Heart right ventricle (tissue), 16 donors: ENCODE measurements at regions not wholly inside any gene's neighbourhood (a gene's known extent, or its start where the extent isn't known, plus 50 kb on each side); places are given as distances from the start of the nearest gene placed in this dataset.

Source experiments
- ATAC-seq, 8 donors: fragments of 200-7000 bp; cut with Tn5 transposase; one replicate each; pipeline ENCODE4 v1.9.1; 2020; ENCODE audit warnings: mild to moderate bottlenecking in 8 of 8, moderate library complexity in 8 of 8, moderate number of reproducible peaks in 1 of 8
- DNase-seq, 2 donors: peaks; one replicate each; pipeline ENCODE4 v3.0.0-alpha.2; 2020
- H3K27ac ChIP-seq, 10 donors: fragments of 200-600 bp; sonication (generic) in 2 of 10; one replicate each; pipeline versions ENCODE4 v1.5.0 to v1.8.0; 2020 to 2022; ENCODE audit warnings: mild to moderate bottlenecking in 3 of 10
- H3K27me3 ChIP-seq, 7 donors: fragments of 200-600 bp; one replicate each; pipeline ENCODE4 v1.8.0; 2021 to 2022; ENCODE audit warnings: mild to moderate bottlenecking in 2 of 7
- H3K36me3 ChIP-seq, 9 donors: fragments of 200-600 bp; sonication (generic) in 1 of 9; one replicate each; pipeline versions ENCODE4 v1.5.0 to v1.8.0; 2020 to 2022; ENCODE audit warnings: mild to moderate bottlenecking in 2 of 9
- H3K4me1 ChIP-seq, 9 donors: fragments of 200-600 bp; sonication (generic) in 1 of 9; one replicate each; pipeline versions ENCODE4 v1.5.0 to v1.8.0; 2020 to 2022; ENCODE audit warnings: mild to moderate bottlenecking in 4 of 9
- H3K4me3 ChIP-seq, 10 donors: fragments of 200-600 bp; sonication (generic) in 2 of 10; one replicate each; pipeline versions ENCODE4 v1.5.0 to v1.8.0; 2020 to 2022; ENCODE audit warnings: mild to moderate bottlenecking in 7 of 10, moderate library complexity in 2 of 10
- H3K9me3 ChIP-seq, 11 donors: fragments of 200-600 bp in 10 of 11; sonication (generic) in 2 of 11; one replicate each; pipeline versions ENCODE4 v1.5.0 to v1.8.0; 2013 to 2022; ENCODE audit warnings: mild to moderate bottlenecking in 2 of 11, control low read depth in 1 of 11, moderate library complexity in 1 of 11
- CTCF ChIP-seq, 9 donors: fragments of 200-600 bp; sonication (generic) in 2 of 9; IDR thresholded peaks; one replicate each; pipeline versions ENCODE4 v1.5.0 to v1.8.0; 2021 to 2022; ENCODE audit warnings: antibody characterized with exemption in 9 of 9, mild to moderate bottlenecking in 5 of 9, moderate library complexity in 1 of 9
- WGBS, 2 donors: extraction: QIAGEN DNeasy Blood & Tissue Kit; methylation state at CpG; one replicate each; pipeline ENCODE4 v1.1.7; 2013; ENCODE audit warnings: inconsistent platforms in 1 of 2; 5-methylcytosine and 5-hydroxymethylcytosine counted together
- intact Hi-C, 10 donors: fragments of 100-400 bp; cut with DNase I; formaldehyde crosslinking; loops; one replicate each; pipeline versions ENCODE4 v1.11.1 to v1.14.2; 2022
- donor health status: Arrhythmogenic right ventricular cardiomyopathy.
- donor health status: ischemic (EF 13 %, LVEDD 7.1; RV severe dilation, severe dysfunction).
- donor health status: healthy with polysubstance abuse.
- donor health status: DM: no; HTN: yes; CAD: no.
- donor health status: DM: no; HTN: no; CAD: no.
- donor health status: ischemic (EF 25% LVEDD 6.9; RV normal size, moderate dysfunction).
- donor health status: ischemic (EF 25% LVEDD 5.7; RV mildly dilated, moderate dysfunction).
- donor health status: healthy.
- donor health status: DM: yes; HTN: yes; CAD: no.
- donor health status: Ischemic cardiomyopathy.
- donor health status: ischemic (EF 35%, LVEDD 5.7; RV mildly dilated, moderate dysfunction).
- donor health status: nonischemic (EF 11% LVEDD 7.7; RV severe dilation, severe dysfunction).
- donor health status: DM: yes; HTN: yes; CAD: no.
- donor health status: PGD.
- donor health status: ischemic (EF 29% LVEDD 5.4; RV normal size, mild dysfunction).
- donor health status: nonischemic (EF 23%, LVEDD 6.1; RV moderate dilation, normal function).

- 44 to 52% methylated on average over 1 of the region's 1 CpG for WGBS, 2 donors
- H3K27ac ChIP-seq, result no peak overlapping the region
- H3K9me3 ChIP-seq, result no peaks in the 10 kb centered on the region
- ATAC-seq (no peak), DNase-seq (no peak)
- peaks cover 0 to 28% (median 0%) of the 10 kb centered on the region in 9 donors for H3K4me1 ChIP-seq
- H3K4me3 ChIP-seq, result no peak overlapping the region
- H3K36me3 ChIP-seq, result no peaks in the 10 kb centered on the region
- intact Hi-C loops, result no loop called here
- no peaks in the 10 kb centered on the region for H3K27me3 ChIP-seq
- no peak for TF ChIP-seq CTCF (IDR thresholded peaks at IDR 0.05)
These were observed 56.3 kb upstream of the SOX6 start for GRCh38 chr11:16412525-16413172.

- ATAC-seq (peak in 1 of 8 donors; percentile 41), DNase-seq (no peak)
- WGBS, 2 donors, result 80 to 88% methylated on average over 5 of the region's 5 CpGs
- Histone ChIP-seq H3K4me1 (peaks cover 0 to 18% (median 0%) of the 10 kb centered on the region in 9 donors), H3K4me3 (no peak overlapping the region), H3K27me3 (no peaks in the 10 kb centered on the region), H3K9me3 (no peaks in the 10 kb centered on the region), H3K27ac (no peak overlapping the region), H3K36me3 (no peaks in the 10 kb centered on the region)
- TF ChIP-seq CTCF (IDR thresholded peaks at IDR 0.05), result no peak
- intact Hi-C loops, result no loop called here
These were observed 54.1 kb upstream of the SOX6 start for GRCh38 chr11:16410479-16410878.

- Histone ChIP-seq H3K4me3 (no peak overlapping the region), H3K9me3 (no peaks in the 10 kb centered on the region), H3K4me1 (peaks cover 0 to 18% (median 0%) of the 10 kb centered on the region in 9 donors), H3K27me3 (no peaks in the 10 kb centered on the region), H3K27ac (no peak overlapping the region), H3K36me3 (no peaks in the 10 kb centered on the region)
- ATAC-seq, result no peak
- DNase-seq, result no peak
- 86 to 96% methylated on average over 1 of the region's 1 CpG for WGBS, 2 donors
- intact Hi-C loops, result no loop called here
- TF ChIP-seq CTCF (IDR thresholded peaks at IDR 0.05), result no peak
These were observed 52.3 kb upstream of the SOX6 start for GRCh38 chr11:16408619-16409018.

GRCh38 chr11:16406226-16406625 lies 49.9 kb upstream of the SOX6 start:
- no peak overlapping the region for H3K27ac ChIP-seq
- no peaks in the 10 kb centered on the region for H3K36me3 ChIP-seq
- H3K9me3 ChIP-seq, result no peaks in the 10 kb centered on the region
- DNase-seq (no peak), ATAC-seq (no peak)
- intact Hi-C loops, result no loop called here
- H3K27me3 ChIP-seq, result no peaks in the 10 kb centered on the region
- no peak overlapping the region for H3K4me3 ChIP-seq
- peaks cover 0 to 10% (median 0%) of the 10 kb centered on the region in 9 donors for H3K4me1 ChIP-seq
- no peak for TF ChIP-seq CTCF (IDR thresholded peaks at IDR 0.05)
- 94 to 97% methylated on average over 1 of the region's 1 CpG for WGBS, 2 donors
